ENCODE measurements at regions not wholly inside any gene's neighbourhood (a gene's known extent, or its start where the extent isn't known, plus 50 kb on each side); places are given as distances from the start of the nearest gene placed in this dataset.
"Not testable (repeated sequence)": the region's sequence is repeated elsewhere in the genome, so short reads cannot be mapped to it uniquely, and the experiment has no call there.

DNA sequence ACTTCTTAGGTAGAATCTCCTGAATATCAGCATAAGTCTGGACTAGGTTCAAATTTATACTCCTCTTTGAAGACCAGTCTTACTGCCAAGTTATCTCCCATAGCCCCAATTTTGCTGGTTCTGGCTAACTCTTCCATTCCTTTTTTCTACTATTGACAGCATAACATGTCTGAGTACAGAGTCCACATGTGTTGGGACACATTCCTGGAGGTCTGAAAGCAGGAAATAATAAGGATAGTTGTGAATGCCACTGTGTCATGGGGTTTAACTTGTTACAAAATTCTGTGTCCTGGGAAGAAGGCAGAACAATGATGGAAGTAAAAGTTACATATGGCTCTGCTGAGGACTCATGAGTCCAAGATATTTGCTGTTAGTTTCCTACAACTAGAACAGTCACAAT, 57.4 kb upstream of the ZBTB20 start:
- no peaks in the 10 kb centered on the region for H3K9me3 ChIP-seq (ENCODE audit: control insufficient read depth, insufficient read depth, low read length)
- no peaks in the 10 kb centered on the region for H3K4me1 ChIP-seq (ENCODE audit: control insufficient read depth, insufficient read depth, low read length)
- no peaks in the 10 kb centered on the region for H3K36me3 ChIP-seq (ENCODE audit: control insufficient read depth, insufficient read depth, low read length)
- H3K27me3 ChIP-seq (ENCODE audit: control insufficient read depth, insufficient read depth, low read length), result no peaks in the 10 kb centered on the region
- H3K4me3 ChIP-seq (ENCODE audit: low read depth, low read length), result no peak overlapping the region
- no peak overlapping the region for H3K9ac ChIP-seq (ENCODE audit: low read depth, low read length)

DNA sequence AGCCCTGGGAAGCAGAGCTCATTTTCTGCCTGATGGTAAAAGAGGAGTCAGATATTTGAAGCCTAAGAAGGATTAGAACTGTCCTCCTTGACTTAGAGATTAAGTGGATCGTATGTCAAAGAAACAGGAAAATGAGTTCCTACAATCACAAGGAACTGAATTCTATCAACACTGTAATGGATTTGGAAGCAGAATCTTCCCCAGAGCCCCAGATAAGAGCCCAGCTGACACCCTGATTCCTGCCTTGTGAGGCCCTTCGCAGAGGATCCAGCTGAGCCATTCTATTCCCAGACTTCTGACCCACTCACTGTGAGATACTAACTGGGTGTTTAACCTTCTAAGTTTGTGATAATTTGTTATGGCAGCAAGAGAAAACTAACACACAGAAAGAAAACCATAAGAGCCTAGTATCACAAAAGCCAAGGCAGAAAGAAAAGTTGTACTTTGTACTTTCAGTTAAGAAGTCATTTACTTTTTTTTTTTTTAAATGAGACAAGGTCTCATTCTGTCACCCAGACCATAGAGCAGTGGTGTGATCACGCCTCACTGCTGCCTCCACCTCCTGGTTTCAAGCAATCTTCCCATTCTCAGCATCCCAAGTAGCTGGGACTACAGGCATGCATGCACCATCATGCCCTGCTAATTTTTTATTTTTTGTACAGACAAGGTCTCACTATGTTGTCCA, 61.1 kb upstream of the ZBTB20 start:
- no peaks in the 10 kb centered on the region for H3K27me3 ChIP-seq (ENCODE audit: control insufficient read depth, insufficient read depth, low read length)

DNA sequence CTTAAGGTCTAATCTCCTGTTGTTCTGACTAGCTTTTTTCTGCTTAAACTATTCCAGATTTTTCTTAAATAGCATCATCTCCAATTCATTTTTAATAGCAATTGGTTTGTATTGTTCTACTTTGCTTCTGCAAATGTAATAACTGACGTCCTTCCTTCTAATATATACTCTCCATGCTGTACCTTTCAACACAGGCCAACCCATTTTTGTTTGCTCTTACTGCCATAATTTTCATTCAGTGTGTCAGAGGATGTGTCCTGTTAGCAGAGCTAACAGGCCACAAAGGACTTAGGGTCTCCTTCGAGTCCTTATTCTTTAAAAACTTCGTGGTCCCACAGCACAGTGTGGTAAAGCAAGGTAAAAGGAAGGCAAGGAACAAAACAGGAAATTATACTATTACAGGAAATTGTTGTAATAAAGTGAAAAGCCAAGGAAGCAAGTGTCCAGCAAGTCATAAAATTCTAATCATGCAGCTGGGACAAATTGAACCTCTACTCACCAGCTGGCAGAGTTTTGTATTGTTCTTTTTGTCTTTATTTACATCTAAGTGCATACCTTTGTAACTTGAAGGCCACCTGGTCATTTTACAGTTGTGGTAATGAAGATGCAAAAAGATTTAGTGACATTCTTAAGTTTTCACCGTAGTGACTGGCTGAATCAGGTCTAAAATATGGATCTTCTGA, 64.9 kb upstream of the ZBTB20 start:
- H3K9me3 ChIP-seq (ENCODE audit: control insufficient read depth, insufficient read depth, low read length), result no peaks in the 10 kb centered on the region
- no peaks in the 10 kb centered on the region for H3K36me3 ChIP-seq (ENCODE audit: control insufficient read depth, insufficient read depth, low read length)
- peaks cover 15% of the 10 kb centered on the region for H3K4me1 ChIP-seq (ENCODE audit: control insufficient read depth, insufficient read depth, low read length)
- H3K4me3 ChIP-seq (ENCODE audit: low read depth, low read length), result no peak overlapping the region
- H3K27me3 ChIP-seq (ENCODE audit: control insufficient read depth, insufficient read depth, low read length), result no peaks in the 10 kb centered on the region
- H3K9ac ChIP-seq (ENCODE audit: low read depth, low read length), result no peak overlapping the region

More for the DNA sequence above, 61.1 kb upstream of the ZBTB20 start:
- Histone ChIP-seq H3K9ac (ENCODE audit: low read depth, low read length) (no peak overlapping the region), H3K4me1 (ENCODE audit: control insufficient read depth, insufficient read depth, low read length) (peaks cover 15% of the 10 kb centered on the region), H3K9me3 (ENCODE audit: control insufficient read depth, insufficient read depth, low read length) (no peaks in the 10 kb centered on the region), H3K36me3 (ENCODE audit: control insufficient read depth, insufficient read depth, low read length) (no peaks in the 10 kb centered on the region), H3K4me3 (ENCODE audit: low read depth, low read length) (no peak overlapping the region)

GRCh38 chr3:115212615-115213014, 65.5 kb upstream of the ZBTB20 start:
- Histone ChIP-seq H3K36me3 (ENCODE audit: control insufficient read depth, insufficient read depth, low read length) (no peaks in the 10 kb centered on the region), H3K4me3 (ENCODE audit: low read depth, low read length) (no peak overlapping the region), H3K27me3 (ENCODE audit: control insufficient read depth, insufficient read depth, low read length) (no peaks in the 10 kb centered on the region), H3K9ac (ENCODE audit: low read depth, low read length) (no peak overlapping the region), H3K9me3 (ENCODE audit: control insufficient read depth, insufficient read depth, low read length) (no peaks in the 10 kb centered on the region), H3K4me1 (ENCODE audit: control insufficient read depth, insufficient read depth, low read length) (peaks cover 15% of the 10 kb centered on the region)

GRCh38 chr3:115213052-115213451, 66.0 kb upstream of the ZBTB20 start:
- not testable (repeated sequence) for H3K27me3 ChIP-seq (ENCODE audit: control insufficient read depth, insufficient read depth, low read length); H3K9ac ChIP-seq (ENCODE audit: low read depth, low read length); H3K4me3 ChIP-seq (ENCODE audit: low read depth, low read length); H3K9me3 ChIP-seq (ENCODE audit: control insufficient read depth, insufficient read depth, low read length); H3K36me3 ChIP-seq (ENCODE audit: control insufficient read depth, insufficient read depth, low read length)
- H3K4me1 ChIP-seq (ENCODE audit: control insufficient read depth, insufficient read depth, low read length), result peaks cover 19% of the 10 kb centered on the region

- H3K9me3 ChIP-seq (ENCODE audit: control insufficient read depth, insufficient read depth, low read length), result no peaks in the 10 kb centered on the region
- H3K9ac ChIP-seq (ENCODE audit: low read depth, low read length), result no peak overlapping the region
- no peak overlapping the region for H3K4me3 ChIP-seq (ENCODE audit: low read depth, low read length)
- peaks cover 15% of the 10 kb centered on the region for H3K4me1 ChIP-seq (ENCODE audit: control insufficient read depth, insufficient read depth, low read length)
- no peaks in the 10 kb centered on the region for H3K27me3 ChIP-seq (ENCODE audit: control insufficient read depth, insufficient read depth, low read length)
- no peaks in the 10 kb centered on the region for H3K36me3 ChIP-seq (ENCODE audit: control insufficient read depth, insufficient read depth, low read length)
Observed at GRCh38 chr3:115217292-115217677, 70.2 kb upstream of the ZBTB20 start.

DNA sequence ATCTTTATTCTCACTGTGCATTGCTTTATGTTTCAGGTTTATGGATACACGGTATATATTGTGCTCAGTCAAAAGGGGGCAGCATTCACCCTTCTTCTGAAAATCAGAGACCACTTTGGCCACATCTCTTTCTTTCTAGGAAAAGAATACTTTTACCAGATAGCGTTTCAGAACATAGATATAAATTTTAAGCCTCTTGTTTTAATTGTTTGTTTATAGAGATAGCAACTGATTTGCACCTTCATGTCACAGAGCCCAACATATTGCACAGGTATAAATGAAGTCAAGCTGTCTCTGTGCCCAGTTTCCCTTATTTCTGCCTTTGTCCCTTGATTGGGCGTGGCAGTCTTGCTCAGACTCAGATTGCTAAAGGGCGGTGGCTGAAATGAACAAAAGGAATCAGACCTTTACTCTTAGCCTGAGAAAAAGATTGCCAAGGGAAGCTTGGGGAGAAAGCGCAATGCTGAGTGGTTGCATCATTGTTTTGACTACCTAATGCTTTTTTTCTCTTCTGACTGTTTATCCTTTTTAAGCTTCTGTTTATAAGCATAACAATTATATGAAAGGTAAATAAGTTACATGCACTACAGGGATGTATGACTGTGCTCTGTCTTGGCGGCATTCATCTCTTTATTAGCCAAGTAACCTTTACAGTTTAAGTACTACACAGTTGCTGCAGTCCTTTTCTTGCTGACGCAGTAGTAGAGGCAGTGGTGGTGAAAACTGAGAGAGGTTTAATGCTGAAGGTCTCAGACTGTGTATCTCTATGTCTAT, 70.8 kb upstream of the ZBTB20 start:
- Histone ChIP-seq H3K4me3 (ENCODE audit: low read depth, low read length) (no peak overlapping the region), H3K27me3 (ENCODE audit: control insufficient read depth, insufficient read depth, low read length) (no peaks in the 10 kb centered on the region), H3K9ac (ENCODE audit: low read depth, low read length) (no peak overlapping the region), H3K36me3 (ENCODE audit: control insufficient read depth, insufficient read depth, low read length) (no peaks in the 10 kb centered on the region), H3K4me1 (ENCODE audit: control insufficient read depth, insufficient read depth, low read length) (peaks cover 9% of the 10 kb centered on the region), H3K9me3 (ENCODE audit: control insufficient read depth, insufficient read depth, low read length) (no peaks in the 10 kb centered on the region)

DNA sequence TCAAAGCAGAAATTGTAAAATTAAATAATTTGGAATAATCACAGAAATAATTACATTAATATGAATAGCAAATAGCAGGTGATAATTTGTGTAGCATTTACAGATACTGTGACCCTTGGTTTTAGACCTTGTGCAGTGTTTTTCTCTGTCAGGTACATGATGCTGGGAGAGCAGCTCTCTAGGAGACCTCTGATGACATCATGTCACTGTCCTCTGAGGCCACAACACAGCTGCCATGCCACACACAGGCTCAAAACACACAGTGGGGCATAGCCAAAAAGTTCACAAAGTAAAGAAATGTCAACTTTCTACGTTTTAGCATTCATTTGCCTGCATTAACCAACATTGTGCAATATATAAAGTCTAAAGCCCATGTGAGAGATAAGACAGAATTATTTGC, 71.8 kb upstream of the ZBTB20 start:
- H3K36me3 ChIP-seq (ENCODE audit: control insufficient read depth, insufficient read depth, low read length), result no peaks in the 10 kb centered on the region
- H3K4me1 ChIP-seq (ENCODE audit: control insufficient read depth, insufficient read depth, low read length), result peaks cover 9% of the 10 kb centered on the region
- no peak overlapping the region for H3K9ac ChIP-seq (ENCODE audit: low read depth, low read length)
- H3K9me3 ChIP-seq (ENCODE audit: control insufficient read depth, insufficient read depth, low read length), result no peaks in the 10 kb centered on the region
- H3K4me3 ChIP-seq (ENCODE audit: low read depth, low read length), result no peak overlapping the region
- H3K27me3 ChIP-seq (ENCODE audit: control insufficient read depth, insufficient read depth, low read length), result no peaks in the 10 kb centered on the region

DNA sequence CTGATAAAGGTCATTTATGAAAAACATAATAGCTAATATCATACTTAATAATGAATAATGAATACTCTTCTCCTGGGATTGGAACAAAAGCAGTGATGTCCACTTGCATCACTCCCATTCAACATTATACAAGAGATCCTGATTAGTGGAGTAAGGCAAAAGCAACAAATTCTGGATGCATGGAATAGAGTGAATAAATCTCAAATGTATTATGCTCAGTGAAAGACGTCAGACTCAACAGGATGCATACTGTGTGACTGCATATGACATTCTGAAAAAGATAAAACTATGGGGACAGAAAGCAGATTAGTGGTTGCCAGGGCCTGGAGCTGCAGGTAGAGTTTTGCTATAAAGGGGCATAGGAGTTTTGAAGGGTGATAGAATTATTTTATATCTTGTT, 77.6 kb upstream of the ZBTB20 start:
- H3K27me3 ChIP-seq (ENCODE audit: control insufficient read depth, insufficient read depth, low read length), result no peaks in the 10 kb centered on the region
- H3K9ac ChIP-seq (ENCODE audit: low read depth, low read length), result no peak overlapping the region
- no peaks in the 10 kb centered on the region for H3K9me3 ChIP-seq (ENCODE audit: control insufficient read depth, insufficient read depth, low read length)
- H3K4me3 ChIP-seq (ENCODE audit: low read depth, low read length), result no peak overlapping the region
- no peaks in the 10 kb centered on the region for H3K36me3 ChIP-seq (ENCODE audit: control insufficient read depth, insufficient read depth, low read length)
- H3K4me1 ChIP-seq (ENCODE audit: control insufficient read depth, insufficient read depth, low read length), result no peaks in the 10 kb centered on the region

DNA sequence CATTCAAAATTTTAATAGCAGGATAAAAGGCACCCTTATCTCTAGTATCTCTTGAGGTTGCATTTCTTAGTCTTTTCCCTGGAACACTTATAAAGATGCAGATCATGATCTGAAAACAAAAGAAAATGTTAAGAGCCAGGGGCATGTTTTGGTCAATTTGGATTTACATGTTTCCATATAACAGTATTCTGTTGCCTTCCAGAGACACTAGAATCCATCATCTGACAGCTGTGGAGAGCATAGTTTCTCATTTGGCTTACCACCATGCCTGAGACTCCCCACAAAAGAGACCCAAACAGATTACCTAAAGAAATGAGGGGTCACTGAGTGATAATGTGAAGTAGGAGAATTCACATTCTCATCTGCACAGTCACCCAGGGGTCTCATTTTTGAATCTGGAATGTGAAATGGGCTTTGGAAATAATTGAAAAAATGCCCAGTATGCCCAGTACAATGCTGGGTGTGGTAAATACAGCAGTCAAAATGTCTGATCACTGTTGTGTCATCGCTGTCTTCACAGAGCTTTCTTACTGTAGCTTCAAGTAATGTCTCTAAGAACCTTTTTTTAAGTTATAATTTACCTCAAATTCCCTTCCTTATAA, 79.9 kb upstream of the ZBTB20 start:
- Histone ChIP-seq H3K9me3 (ENCODE audit: control insufficient read depth, insufficient read depth, low read length) (no peaks in the 10 kb centered on the region), H3K9ac (ENCODE audit: low read depth, low read length) (no peak overlapping the region), H3K4me3 (ENCODE audit: low read depth, low read length) (no peak overlapping the region), H3K36me3 (ENCODE audit: control insufficient read depth, insufficient read depth, low read length) (no peaks in the 10 kb centered on the region), H3K27me3 (ENCODE audit: control insufficient read depth, insufficient read depth, low read length) (no peaks in the 10 kb centered on the region), H3K4me1 (ENCODE audit: control insufficient read depth, insufficient read depth, low read length) (no peaks in the 10 kb centered on the region)

- Histone ChIP-seq H3K4me1 (ENCODE audit: control insufficient read depth, insufficient read depth, low read length) (no peaks in the 10 kb centered on the region), H3K4me3 (ENCODE audit: low read depth, low read length) (no peak overlapping the region), H3K9ac (ENCODE audit: low read depth, low read length) (no peak overlapping the region), H3K27me3 (ENCODE audit: control insufficient read depth, insufficient read depth, low read length) (no peaks in the 10 kb centered on the region), H3K36me3 (ENCODE audit: control insufficient read depth, insufficient read depth, low read length) (no peaks in the 10 kb centered on the region), H3K9me3 (ENCODE audit: control insufficient read depth, insufficient read depth, low read length) (no peaks in the 10 kb centered on the region)
Observed at GRCh38 chr3:115227461-115227860, 80.4 kb upstream of the ZBTB20 start.

All from iPS-15b (cell line).